Lower lobe of right lung (tissue), 2 donors: ENCODE measurements at regions not wholly inside any gene's neighbourhood (a gene's known extent, or its start where the extent isn't known, plus 50 kb on each side); places are given as distances from the start of the nearest gene placed in this dataset.

Source experiments
- ATAC-seq, 2 donors: fragments of 200-7000 bp; cut with Tn5 transposase; one replicate each; pipeline ENCODE4 v1.9.1; 2020 to 2022; ENCODE audit warnings: mild to moderate bottlenecking in 2 of 2, moderate library complexity in 2 of 2
- DNase-seq: peaks from one replicate; pipeline ENCODE4 v3.0.0-alpha.2; 2020
- H3K27ac ChIP-seq: fragments of 200-600 bp; one replicate; pipeline ENCODE4 v1.8.0; 2022
- H3K27me3 ChIP-seq: fragments of 200-600 bp; one replicate; pipeline ENCODE4 v1.8.0; 2022; ENCODE audit warnings: low read depth
- H3K36me3 ChIP-seq: fragments of 200-600 bp; one replicate; pipeline ENCODE4 v1.8.0; 2022; ENCODE audit warnings: mild to moderate bottlenecking
- H3K4me1 ChIP-seq: fragments of 200-600 bp; one replicate; pipeline ENCODE4 v1.8.0; 2022
- H3K4me3 ChIP-seq: fragments of 200-600 bp; one replicate; pipeline ENCODE4 v1.8.0; 2022; ENCODE audit warnings: mild to moderate bottlenecking
- H3K9me3 ChIP-seq: fragments of 200-600 bp; one replicate; pipeline ENCODE4 v1.8.0; 2022
- intact Hi-C: fragments of 100-400 bp; cut with DNase I; formaldehyde crosslinking; loops from one replicate; pipeline ENCODE4 v1.11.0; 2022
- TF ChIP-seq, protein P1 (sequence below): fragments of 200-600 bp; IDR thresholded peaks from one replicate; pipeline ENCODE4 v1.8.0; 2022; ENCODE audit warnings: antibody characterized with exemption, mild to moderate bottlenecking
- donor health status: DM: no; HTN: yes; CAD: no; lungs with severe emphysema.

DNA sequence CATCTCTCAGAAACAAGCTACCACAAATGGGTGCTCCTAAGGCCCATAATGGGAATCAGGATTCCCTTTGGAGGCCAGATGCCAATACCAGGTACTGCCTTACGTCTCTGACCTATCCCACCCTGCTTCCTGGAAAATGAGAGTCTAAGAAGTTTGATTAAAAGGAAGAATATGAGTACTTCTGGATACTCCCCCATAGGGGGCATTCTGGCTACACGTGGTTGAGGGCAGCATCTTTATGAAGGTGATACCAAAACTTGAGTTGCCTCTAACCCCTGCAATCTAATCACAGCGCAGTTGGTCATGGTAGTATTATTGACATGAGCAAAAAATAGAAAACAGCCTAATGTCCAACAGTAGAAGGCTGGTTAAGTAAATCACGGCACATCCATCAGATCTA, 184.2 kb upstream of the LHX5 start:
- no peaks in the 10 kb centered on the region for H3K9me3 ChIP-seq
- H3K27me3 ChIP-seq = peaks cover 19% of the 10 kb centered on the region
- H3K4me3 ChIP-seq = no peak overlapping the region
- H3K4me1 ChIP-seq = no peaks in the 10 kb centered on the region
- DNase-seq = no peak
- intact Hi-C loops = no loop called here
- ATAC-seq = no peak
- no peak overlapping the region for H3K27ac ChIP-seq
- H3K36me3 ChIP-seq = no peaks in the 10 kb centered on the region
- TF ChIP-seq, protein P1, sequence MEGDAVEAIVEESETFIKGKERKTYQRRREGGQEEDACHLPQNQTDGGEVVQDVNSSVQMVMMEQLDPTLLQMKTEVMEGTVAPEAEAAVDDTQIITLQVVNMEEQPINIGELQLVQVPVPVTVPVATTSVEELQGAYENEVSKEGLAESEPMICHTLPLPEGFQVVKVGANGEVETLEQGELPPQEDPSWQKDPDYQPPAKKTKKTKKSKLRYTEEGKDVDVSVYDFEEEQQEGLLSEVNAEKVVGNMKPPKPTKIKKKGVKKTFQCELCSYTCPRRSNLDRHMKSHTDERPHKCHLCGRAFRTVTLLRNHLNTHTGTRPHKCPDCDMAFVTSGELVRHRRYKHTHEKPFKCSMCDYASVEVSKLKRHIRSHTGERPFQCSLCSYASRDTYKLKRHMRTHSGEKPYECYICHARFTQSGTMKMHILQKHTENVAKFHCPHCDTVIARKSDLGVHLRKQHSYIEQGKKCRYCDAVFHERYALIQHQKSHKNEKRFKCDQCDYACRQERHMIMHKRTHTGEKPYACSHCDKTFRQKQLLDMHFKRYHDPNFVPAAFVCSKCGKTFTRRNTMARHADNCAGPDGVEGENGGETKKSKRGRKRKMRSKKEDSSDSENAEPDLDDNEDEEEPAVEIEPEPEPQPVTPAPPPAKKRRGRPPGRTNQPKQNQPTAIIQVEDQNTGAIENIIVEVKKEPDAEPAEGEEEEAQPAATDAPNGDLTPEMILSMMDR = no peak

DNA sequence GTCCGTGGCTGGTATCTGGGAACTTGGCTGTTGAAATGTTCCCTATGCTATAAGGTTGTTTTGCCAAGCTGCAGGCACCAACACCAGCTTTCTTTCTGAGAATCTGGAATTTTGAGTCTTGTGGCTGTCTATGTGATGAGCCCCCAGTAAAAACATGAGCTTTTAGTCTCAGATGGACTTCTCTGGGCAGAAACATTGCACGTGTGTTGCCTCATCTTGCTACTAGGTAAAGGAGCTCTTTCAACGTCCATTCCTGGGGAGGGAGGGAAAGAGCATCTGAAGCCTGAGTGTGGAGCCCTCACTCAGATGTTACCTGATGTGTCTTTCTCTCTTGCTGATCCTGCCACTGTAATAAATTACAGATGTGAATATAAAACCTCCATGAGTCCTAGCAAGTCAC, 183.8 kb upstream of the LHX5 start:
- no peak overlapping the region for H3K27ac ChIP-seq
- no peaks in the 10 kb centered on the region for H3K9me3 ChIP-seq
- no peak overlapping the region for H3K4me3 ChIP-seq
- no peaks in the 10 kb centered on the region for H3K36me3 ChIP-seq
- intact Hi-C loops = no loop called here
- no peak for ATAC-seq
- peaks cover 19% of the 10 kb centered on the region for H3K27me3 ChIP-seq
- H3K4me1 ChIP-seq = no peaks in the 10 kb centered on the region
- TF ChIP-seq, protein P1 = no peak
- no peak for DNase-seq

DNA sequence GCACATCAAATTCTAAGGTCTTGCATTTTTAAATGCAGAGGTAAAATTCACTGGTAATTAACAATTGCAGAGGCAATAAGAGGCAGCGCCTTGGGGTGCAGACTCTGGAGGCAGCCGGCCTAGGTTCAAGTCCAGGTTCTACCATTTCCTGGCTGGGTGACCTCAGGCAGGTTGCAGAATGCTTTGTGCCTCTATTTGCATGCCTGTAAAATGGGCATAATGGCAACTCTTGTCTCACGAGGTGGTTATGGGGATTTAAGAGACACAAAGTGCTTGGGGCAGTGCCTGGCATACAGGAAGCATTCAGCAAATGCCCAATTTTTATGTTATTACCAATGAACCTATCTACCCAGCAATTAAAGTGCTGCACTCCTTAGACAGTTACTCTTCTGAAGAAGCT, 180.0 kb upstream of the LHX5 start:
- intact Hi-C loops = no loop called here
- TF ChIP-seq, protein P1 = no peak
- ATAC-seq = no peak
- H3K4me3 ChIP-seq = no peak overlapping the region
- H3K27me3 ChIP-seq = peaks cover 32% of the 10 kb centered on the region
- DNase-seq = no peak
- H3K4me1 ChIP-seq = no peaks in the 10 kb centered on the region
- H3K9me3 ChIP-seq = no peaks in the 10 kb centered on the region
- H3K36me3 ChIP-seq = no peaks in the 10 kb centered on the region
- H3K27ac ChIP-seq = no peak overlapping the region

DNA sequence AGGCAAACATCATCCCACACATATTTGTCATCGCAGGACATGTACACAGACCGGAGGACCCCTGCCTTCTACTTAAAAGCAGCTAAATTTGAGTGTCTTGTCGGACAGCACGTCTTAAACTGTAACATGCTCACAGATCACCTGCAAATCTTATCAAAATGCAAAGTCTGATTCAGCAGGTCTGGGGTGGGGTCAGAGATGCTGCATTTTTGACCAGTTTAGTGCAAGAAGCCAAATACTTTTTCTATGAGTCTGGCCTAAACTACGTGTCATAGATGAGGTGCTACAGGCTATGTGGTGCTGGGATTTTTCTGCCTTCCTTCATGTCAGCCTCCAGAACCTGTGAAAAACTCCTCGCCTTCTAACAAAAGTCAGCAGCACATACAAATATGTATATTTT, 178.8 kb upstream of the LHX5 start:
- intact Hi-C loops = no loop called here
- Histone ChIP-seq H3K9me3 (no peaks in the 10 kb centered on the region), H3K27me3 (peaks cover 35% of the 10 kb centered on the region), H3K36me3 (no peaks in the 10 kb centered on the region), H3K4me1 (no peaks in the 10 kb centered on the region), H3K4me3 (no peak overlapping the region), H3K27ac (no peak overlapping the region)
- ATAC-seq (no peak), DNase-seq (no peak)
- TF ChIP-seq, protein P1 = no peak

DNA sequence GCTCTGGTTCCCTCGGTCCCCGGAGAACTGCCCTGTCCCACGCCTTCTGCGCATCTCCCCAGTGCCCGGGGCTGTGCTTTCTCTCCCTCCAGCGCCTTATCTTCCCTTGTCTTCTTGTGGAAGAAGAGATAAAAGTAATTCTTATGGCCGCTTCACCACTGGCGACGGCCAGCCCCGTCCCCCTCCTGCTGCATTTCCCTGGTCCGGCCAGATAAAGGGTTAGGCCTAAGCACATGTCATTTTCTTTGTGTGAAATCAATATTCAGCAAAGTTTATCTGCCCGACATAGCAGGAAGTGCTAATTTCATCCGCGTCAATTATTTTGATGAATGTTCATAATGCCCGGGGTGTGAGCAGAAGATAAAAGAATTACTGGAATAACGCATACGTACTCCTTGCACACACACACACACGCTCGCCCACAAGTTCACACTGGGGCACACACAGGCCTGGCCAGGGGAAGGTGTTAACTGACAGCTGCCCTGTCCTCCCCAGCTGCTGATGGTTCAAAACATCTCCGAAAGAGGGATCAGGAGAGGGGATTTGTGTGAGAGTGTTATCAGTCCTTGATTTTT, 177.7 kb upstream of the LHX5 start:
- no peaks in the 10 kb centered on the region for H3K4me1 ChIP-seq
- H3K4me3 ChIP-seq = no peak overlapping the region
- no peaks in the 10 kb centered on the region for H3K36me3 ChIP-seq
- no peak for ATAC-seq
- H3K9me3 ChIP-seq = no peaks in the 10 kb centered on the region
- no peak overlapping the region for H3K27ac ChIP-seq
- intact Hi-C loops = no loop called here
- TF ChIP-seq, protein P1 = no peak
- peaks cover 43% of the 10 kb centered on the region for H3K27me3 ChIP-seq
- no peak for DNase-seq

DNA sequence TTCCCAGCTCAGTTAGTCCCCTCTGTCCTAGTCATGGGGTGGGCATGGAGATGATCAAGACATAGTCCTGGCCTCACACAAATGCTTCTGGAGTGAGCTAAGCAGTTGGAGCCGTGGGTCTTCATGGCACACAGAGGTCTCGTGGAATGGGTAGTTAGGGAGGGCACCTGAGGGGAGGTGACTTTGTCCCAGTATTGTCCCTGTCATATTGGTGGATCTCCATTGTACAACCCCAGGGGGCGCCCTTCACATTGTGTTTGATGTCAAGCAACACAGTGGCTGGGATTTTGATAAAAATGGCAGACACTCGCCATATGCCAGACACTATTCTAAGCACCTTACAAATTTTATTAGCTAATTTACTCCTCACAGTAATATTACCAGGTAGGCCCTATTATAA, 175.4 kb upstream of the LHX5 start:
- DNase-seq (no peak), ATAC-seq (no peak)
- H3K9me3 ChIP-seq = no peaks in the 10 kb centered on the region
- no peaks in the 10 kb centered on the region for H3K36me3 ChIP-seq
- H3K4me3 ChIP-seq = no peak overlapping the region
- peaks cover 46% of the 10 kb centered on the region for H3K27me3 ChIP-seq
- intact Hi-C loops = no loop called here
- no peak overlapping the region for H3K27ac ChIP-seq
- no peaks in the 10 kb centered on the region for H3K4me1 ChIP-seq
- TF ChIP-seq, protein P1 = no peak
